ENCODE measurements at regions not wholly inside any gene's neighbourhood (a gene's known extent, or its start where the extent isn't known, plus 50 kb on each side); places are given as distances from the start of the nearest gene placed in this dataset.

DNA sequence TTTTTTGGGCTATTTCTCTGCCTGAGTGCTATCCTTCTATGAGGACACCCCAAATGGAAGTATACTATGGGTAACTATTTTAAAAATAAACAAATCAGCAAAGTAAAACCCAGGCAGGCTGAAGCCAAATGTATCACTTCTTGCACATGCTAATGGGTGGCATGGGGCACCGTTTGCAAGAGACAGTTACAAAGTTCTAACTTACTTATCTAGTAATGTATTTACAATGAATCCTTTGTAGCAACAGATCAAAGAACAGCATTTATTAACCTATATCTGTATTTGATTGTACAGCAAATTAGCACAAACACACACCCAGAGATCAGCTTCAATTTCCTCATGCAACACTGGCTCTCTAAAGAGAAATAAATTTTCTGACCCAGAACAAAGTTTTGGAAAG, 225.5 kb downstream of the ZNF674 start:
- no peak for TF ChIP-seq POLR2A (IDR thresholded peaks at IDR 0.05)
- no peak for TF ChIP-seq EP300 (IDR thresholded peaks at IDR 0.05)
- Histone ChIP-seq H3K27me3 (no peaks in the 10 kb centered on the region), H3K4me1 (peaks cover 0 to under 1% (median 0%) of the 10 kb centered on the region in 4 donors), H3K9me3 (no peaks in the 10 kb centered on the region), H3K4me3 (no peak overlapping the region), H3K36me3 (no peaks in the 10 kb centered on the region), H3K27ac (no peak overlapping the region)
- DNase-seq (no peak), ATAC-seq (ENCODE audit: low FRiP score in 2 of 2) (no peak)
- 67 to 80% methylated on average over 1 of the region's 1 CpG for WGBS, 2 donors

- Histone ChIP-seq H3K4me3 (no peak overlapping the region), H3K36me3 (no peaks in the 10 kb centered on the region), H3K27ac (no peak overlapping the region), H3K4me1 (no peaks in the 10 kb centered on the region), H3K27me3 (no peaks in the 10 kb centered on the region), H3K9me3 (no peaks in the 10 kb centered on the region)
- no peak for ATAC-seq (ENCODE audit: low FRiP score in 2 of 2)
- 32 to 68% methylated on average over 3 of the region's 3 CpGs for WGBS, 2 donors
- TF ChIP-seq POLR2A (IDR thresholded peaks at IDR 0.05) = no peak
- no peak for DNase-seq
These were observed 226.7 kb downstream of the ZNF674 start for GRCh38 chrX:46318551-46318950.

DNA sequence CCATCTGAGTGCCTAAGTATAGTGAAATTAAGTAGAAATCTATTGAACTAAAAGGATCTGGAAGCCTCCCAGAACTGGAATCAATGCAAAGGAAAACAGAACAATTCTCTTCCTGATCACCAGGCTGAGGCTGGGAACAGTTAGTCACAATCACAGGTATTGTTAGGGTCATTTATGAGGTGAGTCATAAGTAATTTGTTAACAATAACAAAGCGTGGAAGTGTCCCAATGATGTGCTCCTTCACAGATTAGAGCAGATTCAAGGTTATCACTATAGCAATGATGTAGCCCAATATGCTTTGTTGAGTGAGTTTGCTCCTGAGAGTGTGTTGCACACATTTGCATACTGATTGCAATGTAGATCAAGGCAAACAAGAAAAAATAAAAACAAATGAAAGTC, 228.1 kb downstream of the ZNF674 start:
- no peaks in the 10 kb centered on the region for H3K9me3 ChIP-seq
- WGBS, 2 donors = 50 to 61% methylated on average over 1 of the region's 1 CpG
- H3K4me3 ChIP-seq = no peak overlapping the region
- no peak for ATAC-seq (ENCODE audit: low FRiP score in 2 of 2)
- H3K4me1 ChIP-seq = no peaks in the 10 kb centered on the region
- H3K27ac ChIP-seq = no peak overlapping the region
- TF ChIP-seq, protein P1, sequence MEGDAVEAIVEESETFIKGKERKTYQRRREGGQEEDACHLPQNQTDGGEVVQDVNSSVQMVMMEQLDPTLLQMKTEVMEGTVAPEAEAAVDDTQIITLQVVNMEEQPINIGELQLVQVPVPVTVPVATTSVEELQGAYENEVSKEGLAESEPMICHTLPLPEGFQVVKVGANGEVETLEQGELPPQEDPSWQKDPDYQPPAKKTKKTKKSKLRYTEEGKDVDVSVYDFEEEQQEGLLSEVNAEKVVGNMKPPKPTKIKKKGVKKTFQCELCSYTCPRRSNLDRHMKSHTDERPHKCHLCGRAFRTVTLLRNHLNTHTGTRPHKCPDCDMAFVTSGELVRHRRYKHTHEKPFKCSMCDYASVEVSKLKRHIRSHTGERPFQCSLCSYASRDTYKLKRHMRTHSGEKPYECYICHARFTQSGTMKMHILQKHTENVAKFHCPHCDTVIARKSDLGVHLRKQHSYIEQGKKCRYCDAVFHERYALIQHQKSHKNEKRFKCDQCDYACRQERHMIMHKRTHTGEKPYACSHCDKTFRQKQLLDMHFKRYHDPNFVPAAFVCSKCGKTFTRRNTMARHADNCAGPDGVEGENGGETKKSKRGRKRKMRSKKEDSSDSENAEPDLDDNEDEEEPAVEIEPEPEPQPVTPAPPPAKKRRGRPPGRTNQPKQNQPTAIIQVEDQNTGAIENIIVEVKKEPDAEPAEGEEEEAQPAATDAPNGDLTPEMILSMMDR (IDR thresholded peaks at IDR 0.05) = no peak
- TF ChIP-seq POLR2A (IDR thresholded peaks at IDR 0.05) (no peak), POLR2AphosphoS5 (IDR thresholded peaks at IDR 0.05) (no peak), EP300 (IDR thresholded peaks at IDR 0.05) (no peak)
- H3K27me3 ChIP-seq = no peaks in the 10 kb centered on the region
- no peaks in the 10 kb centered on the region for H3K36me3 ChIP-seq
- DNase-seq = no peak

GRCh38 chrX:46311581-46312120, 233.6 kb downstream of the ZNF674 start:
- no peak overlapping the region for H3K4me3 ChIP-seq
- H3K4me1 ChIP-seq = no peaks in the 10 kb centered on the region
- 56 to 66% methylated on average over 4 of the region's 4 CpGs for WGBS, 2 donors

DNA sequence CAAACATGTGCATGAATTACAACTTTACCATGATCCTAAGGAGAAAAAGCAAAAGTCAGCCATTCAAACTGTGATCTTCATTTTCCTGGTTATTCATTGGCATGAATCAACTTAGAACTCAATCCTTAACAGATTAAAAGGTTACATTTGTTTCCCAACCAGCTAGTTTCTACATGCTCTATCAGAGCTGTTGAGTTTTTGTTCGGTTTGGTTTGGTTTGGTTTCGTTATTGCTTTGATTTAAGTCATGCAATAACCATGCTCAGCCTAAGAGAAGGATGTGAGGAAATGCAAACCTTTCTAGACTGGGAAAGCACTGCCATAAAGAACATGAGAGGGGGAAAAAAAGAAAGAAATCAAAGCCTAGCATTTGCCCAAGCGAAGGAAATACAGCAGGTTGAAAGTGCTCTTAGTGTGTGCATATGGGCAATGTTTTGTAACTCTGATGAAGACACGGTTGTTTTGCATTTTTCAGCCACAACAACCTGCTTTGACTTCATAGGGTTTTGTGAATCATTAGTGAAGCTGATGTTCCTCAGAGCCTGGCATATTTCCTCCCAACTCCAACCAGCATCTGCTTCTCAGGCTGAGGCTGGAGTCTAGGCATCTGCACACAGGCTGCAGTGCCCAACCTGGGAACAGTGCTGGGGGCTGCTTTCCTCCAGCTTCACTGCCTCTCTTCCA, 234.3 kb downstream of the ZNF674 start:
- no peak for ATAC-seq (ENCODE audit: low FRiP score in 2 of 2)

More at GRCh38 chrX:46311581-46312120, 233.6 kb downstream of the ZNF674 start:
- no peaks in the 10 kb centered on the region for H3K27me3 ChIP-seq
- no peak for TF ChIP-seq POLR2A (IDR thresholded peaks at IDR 0.05)
- no peak for TF ChIP-seq POLR2AphosphoS5 (IDR thresholded peaks at IDR 0.05)
- TF ChIP-seq, protein P1 (IDR thresholded peaks at IDR 0.05) = no peak
- TF ChIP-seq EP300 (IDR thresholded peaks at IDR 0.05) = no peak
- no peak for DNase-seq
- H3K9me3 ChIP-seq = no peaks in the 10 kb centered on the region
- no peak for ATAC-seq (ENCODE audit: low FRiP score in 2 of 2)
- no peaks in the 10 kb centered on the region for H3K36me3 ChIP-seq
- no peak overlapping the region for H3K27ac ChIP-seq

More for the DNA sequence above, 234.3 kb downstream of the ZNF674 start:
- TF ChIP-seq, protein P1 (IDR thresholded peaks at IDR 0.05) = no peak
- TF ChIP-seq POLR2AphosphoS5 (IDR thresholded peaks at IDR 0.05) = no peak
- TF ChIP-seq POLR2A (IDR thresholded peaks at IDR 0.05) = no peak
- WGBS, 2 donors = 66 to 88% methylated on average over 4 of the region's 4 CpGs
- no peak for DNase-seq
- no peak overlapping the region for H3K4me3 ChIP-seq
- H3K9me3 ChIP-seq = peaks cover 0 to 4% (median 0%) of the 10 kb centered on the region in 4 donors
- H3K27me3 ChIP-seq = no peaks in the 10 kb centered on the region
- no peaks in the 10 kb centered on the region for H3K36me3 ChIP-seq
- H3K27ac ChIP-seq = no peak overlapping the region
- no peaks in the 10 kb centered on the region for H3K4me1 ChIP-seq
